ENCODE measurements at regions not wholly inside any gene's neighbourhood (a gene's known extent, or its start where the extent isn't known, plus 50 kb on each side); places are given as distances from the start of the nearest gene placed in this dataset.

DNA sequence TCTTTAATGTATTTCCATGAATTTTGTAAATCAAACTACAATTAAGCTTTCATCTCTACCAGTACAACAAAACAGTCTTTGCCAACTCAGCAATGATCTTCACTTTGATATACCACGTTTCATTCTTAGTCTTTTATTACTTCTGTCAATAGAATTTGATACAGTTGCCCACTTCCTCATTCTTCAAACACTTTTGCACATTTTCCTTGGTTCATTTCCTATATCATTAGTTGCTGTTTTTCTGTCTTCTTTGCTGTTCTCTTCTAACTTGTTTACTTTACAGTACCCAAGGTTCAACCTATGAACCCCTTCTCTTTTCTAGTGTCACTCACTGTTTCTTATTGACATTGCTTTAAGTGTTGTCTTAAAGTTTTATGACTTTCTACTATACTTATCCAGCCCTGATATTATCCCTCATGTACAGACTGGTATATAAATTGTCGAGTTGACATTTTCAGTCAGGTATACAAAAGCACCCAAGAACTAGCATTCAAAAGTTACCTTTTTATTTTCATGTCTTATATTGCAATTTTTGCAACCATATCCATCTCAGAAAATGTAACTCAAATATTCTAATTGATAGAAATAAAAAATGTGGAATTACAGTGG is 903.1 kb downstream of the NSUN3 start:
- no peak for DNase-seq
- H3K4me3 ChIP-seq (ENCODE audit: low read depth, low read length): no peak overlapping the region
- TF ChIP-seq, protein P1, sequence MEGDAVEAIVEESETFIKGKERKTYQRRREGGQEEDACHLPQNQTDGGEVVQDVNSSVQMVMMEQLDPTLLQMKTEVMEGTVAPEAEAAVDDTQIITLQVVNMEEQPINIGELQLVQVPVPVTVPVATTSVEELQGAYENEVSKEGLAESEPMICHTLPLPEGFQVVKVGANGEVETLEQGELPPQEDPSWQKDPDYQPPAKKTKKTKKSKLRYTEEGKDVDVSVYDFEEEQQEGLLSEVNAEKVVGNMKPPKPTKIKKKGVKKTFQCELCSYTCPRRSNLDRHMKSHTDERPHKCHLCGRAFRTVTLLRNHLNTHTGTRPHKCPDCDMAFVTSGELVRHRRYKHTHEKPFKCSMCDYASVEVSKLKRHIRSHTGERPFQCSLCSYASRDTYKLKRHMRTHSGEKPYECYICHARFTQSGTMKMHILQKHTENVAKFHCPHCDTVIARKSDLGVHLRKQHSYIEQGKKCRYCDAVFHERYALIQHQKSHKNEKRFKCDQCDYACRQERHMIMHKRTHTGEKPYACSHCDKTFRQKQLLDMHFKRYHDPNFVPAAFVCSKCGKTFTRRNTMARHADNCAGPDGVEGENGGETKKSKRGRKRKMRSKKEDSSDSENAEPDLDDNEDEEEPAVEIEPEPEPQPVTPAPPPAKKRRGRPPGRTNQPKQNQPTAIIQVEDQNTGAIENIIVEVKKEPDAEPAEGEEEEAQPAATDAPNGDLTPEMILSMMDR (IDR thresholded peaks at IDR 0.05; ENCODE audit: insufficient read depth in 1 of 2, low read depth in 1 of 2, low read length in 1 of 2, severe bottlenecking in 1 of 2, unreplicated experiment in 1 of 2): no peak
- H3K36me3 ChIP-seq (ENCODE audit: control insufficient read depth, insufficient read depth, low read length): no peaks in the 10 kb centered on the region
- Mint-ChIP-seq H3K36me3 (ENCODE audit: insufficient read depth, unreplicated experiment) (peaks cover 11% of the 10 kb centered on the region), H3K27me3 (ENCODE audit: insufficient read depth, unreplicated experiment) (no peaks in the 10 kb centered on the region), H3K4me1 (ENCODE audit: low read depth, unreplicated experiment) (peaks cover 30% of the 10 kb centered on the region), H3K9me3 (ENCODE audit: unreplicated experiment) (peaks cover 20% of the 10 kb centered on the region), H3K4me3 (ENCODE audit: unreplicated experiment) (peak overlapping the region; percentile 20), H3K27ac (ENCODE audit: unreplicated experiment) (peak overlapping the region; percentile 18)
- no peaks in the 10 kb centered on the region for H3K27me3 ChIP-seq (replicated peaks; ENCODE audit: control insufficient read depth, insufficient read depth, low read length)
- ChIA-PET CTCF (no interaction called here), POLR2A (no interaction called here)
- peaks cover 4% of the 10 kb centered on the region; the same call in 1 of the 2 replicates for H3K9me3 ChIP-seq
- peaks cover 48% of the 10 kb centered on the region for H3K4me1 ChIP-seq
- no TSS peak for BruUV-seq (replicated peaks)
- intact Hi-C loops (cut with micrococcal nuclease; ENCODE audit: unreplicated experiment): loop anchor here (10.0 kb wide), 2 partner anchors 211 to 301 kb away; no protein-coding TSS in a partner anchor

DNA sequence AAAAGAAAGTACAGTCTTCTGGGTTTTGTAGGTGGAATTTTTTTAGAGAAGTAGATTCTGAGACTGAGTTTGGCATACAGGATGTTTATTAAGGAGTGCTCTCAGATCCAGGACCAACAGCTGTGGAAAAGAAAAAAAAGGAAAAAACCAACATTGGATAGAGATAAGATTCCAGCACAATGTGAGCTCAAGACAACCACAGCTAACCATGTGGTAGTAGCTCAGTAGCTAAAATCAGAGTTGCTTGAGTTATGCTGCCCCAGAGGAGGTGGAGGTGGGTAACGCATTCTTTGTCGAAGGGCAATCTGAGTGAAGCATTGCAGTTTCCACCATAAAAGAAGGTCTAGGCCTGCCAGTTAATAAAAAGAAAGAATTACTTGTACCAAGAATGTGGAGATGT is 904.3 kb downstream of the NSUN3 start:
- POLR2A ChIA-PET: no interaction called here
- Histone ChIP-seq H3K9me3 (peaks cover 4% of the 10 kb centered on the region; the same call in 1 of the 2 replicates), H3K36me3 (ENCODE audit: control insufficient read depth, insufficient read depth, low read length) (no peaks in the 10 kb centered on the region), H3K4me3 (ENCODE audit: low read depth, low read length) (no peak overlapping the region), H3K27me3 (replicated peaks; ENCODE audit: control insufficient read depth, insufficient read depth, low read length) (no peaks in the 10 kb centered on the region), H3K4me1 (peaks cover 37% of the 10 kb centered on the region)
- Mint-ChIP-seq H3K4me3 (ENCODE audit: unreplicated experiment) (no peak overlapping the region), H3K4me1 (ENCODE audit: low read depth, unreplicated experiment) (peaks cover 41% of the 10 kb centered on the region), H3K27me3 (ENCODE audit: insufficient read depth, unreplicated experiment) (no peaks in the 10 kb centered on the region), H3K27ac (ENCODE audit: unreplicated experiment) (peak overlapping the region; percentile 18), H3K36me3 (ENCODE audit: insufficient read depth, unreplicated experiment) (peaks cover 5% of the 10 kb centered on the region), H3K9me3 (ENCODE audit: unreplicated experiment) (peaks cover 32% of the 10 kb centered on the region)
- BruUV-seq (replicated peaks): no TSS peak
- CTCF ChIA-PET: interaction anchor here (1.2 to 1.3 kb wide), 2 partner anchors 374 to 443 kb away, joined by 3 to 5 read pairs; no protein-coding TSS in a partner anchor
- intact Hi-C loops (cut with micrococcal nuclease; ENCODE audit: unreplicated experiment): loop anchor here (1.0 to 10.0 kb wide), 5 partner anchors 80 to 1764 kb away; no protein-coding TSS in a partner anchor
- peak; percentile 66 to 79 for DNase-seq
- TF ChIP-seq, protein P1 (IDR thresholded peaks at IDR 0.05; ENCODE audit: insufficient read depth in 1 of 2, low read depth in 1 of 2, low read length in 1 of 2, severe bottlenecking in 1 of 2, unreplicated experiment in 1 of 2): no peak

DNA sequence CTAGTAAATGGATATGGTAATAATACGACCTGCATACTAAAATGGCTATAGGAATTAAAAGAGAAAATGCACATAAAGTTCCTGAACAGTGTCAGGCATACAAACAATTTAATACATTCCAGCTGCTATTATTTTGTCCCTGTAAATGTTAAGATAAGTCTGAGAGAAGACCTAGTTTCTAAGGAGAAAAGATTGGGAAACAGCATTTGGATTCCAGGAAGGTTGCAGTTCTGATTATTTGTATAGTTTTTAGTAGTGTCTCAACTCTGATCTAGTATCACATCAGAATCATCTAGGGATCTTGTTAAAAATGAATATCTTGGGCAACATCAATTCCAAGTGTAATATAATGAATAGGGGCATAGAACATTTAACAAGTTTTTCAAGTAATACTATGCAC is 905.7 kb downstream of the NSUN3 start:
- POLR2A ChIA-PET: no interaction called here
- no peaks in the 10 kb centered on the region for H3K27me3 ChIP-seq (replicated peaks; ENCODE audit: control insufficient read depth, insufficient read depth, low read length)
- H3K36me3 Mint-ChIP-seq (ENCODE audit: insufficient read depth, unreplicated experiment): peaks cover 5% of the 10 kb centered on the region
- H3K4me3 Mint-ChIP-seq (ENCODE audit: unreplicated experiment): no peak overlapping the region
- CTCF ChIA-PET: no interaction called here
- no TSS peak for BruUV-seq (replicated peaks)
- peaks cover 31% of the 10 kb centered on the region for H3K4me1 ChIP-seq
- H3K9me3 ChIP-seq: peaks cover 4% of the 10 kb centered on the region; the same call in 1 of the 2 replicates
- no peaks in the 10 kb centered on the region for H3K27me3 Mint-ChIP-seq (ENCODE audit: insufficient read depth, unreplicated experiment)
- peak overlapping the region; percentile 35 for H3K27ac Mint-ChIP-seq (ENCODE audit: unreplicated experiment)
- intact Hi-C loops (cut with micrococcal nuclease; ENCODE audit: unreplicated experiment): loop anchor here (10.0 kb wide), 2 partner anchors 214 to 304 kb away; no protein-coding TSS in a partner anchor
- peaks cover 41% of the 10 kb centered on the region for H3K4me1 Mint-ChIP-seq (ENCODE audit: low read depth, unreplicated experiment)
- H3K4me3 ChIP-seq (ENCODE audit: low read depth, low read length): no peak overlapping the region
- H3K36me3 ChIP-seq (ENCODE audit: control insufficient read depth, insufficient read depth, low read length): no peaks in the 10 kb centered on the region
- H3K9me3 Mint-ChIP-seq (ENCODE audit: unreplicated experiment): peaks cover 35% of the 10 kb centered on the region
- TF ChIP-seq, protein P1 (IDR thresholded peaks at IDR 0.05; ENCODE audit: insufficient read depth in 1 of 2, low read depth in 1 of 2, low read length in 1 of 2, severe bottlenecking in 1 of 2, unreplicated experiment in 1 of 2): no peak
- no peak for DNase-seq

Data from Caco-2 (cell line).